Fibroblast of lung (primary cell): ENCODE measurements at regions not wholly inside any gene's neighbourhood (a gene's known extent, or its start where the extent isn't known, plus 50 kb on each side); places are given as distances from the start of the nearest gene placed in this dataset.

Experiments
- DNase-seq, 2 donors: peaks; one replicate each; pipeline versions ENCODE4 v3.0.0 to v3.0.0-alpha.2; 2010; ENCODE audit warnings: low read depth in 2 of 2
- H2AFZ ChIP-seq: 2 replicates; pipeline ENCODE4 v1.5.1; 2012; ENCODE audit warnings: low read length, control low read depth, inconsistent platforms
- H3K27ac ChIP-seq: 2 replicates; pipeline ENCODE4 v1.5.1; 2011; ENCODE audit warnings: low read length, control low read depth; ENCODE audit not compliant: insufficient read depth
- H3K27me3 ChIP-seq: 2 replicates; pipeline ENCODE4 v1.5.1; 2011; ENCODE audit warnings: mild to moderate bottlenecking, low read length; ENCODE audit not compliant: control insufficient read depth, insufficient read depth
- H3K36me3 ChIP-seq: 2 replicates; pipeline ENCODE4 v1.5.1; 2011; ENCODE audit warnings: low read length; ENCODE audit not compliant: control insufficient read depth, insufficient read depth
- H3K4me1 ChIP-seq: 2 replicates; pipeline ENCODE4 v1.5.1; 2011; ENCODE audit warnings: low read length; ENCODE audit not compliant: control insufficient read depth, insufficient read depth; ENCODE audit errors: extremely low read depth
- H3K4me2 ChIP-seq: 2 replicates; pipeline ENCODE4 v1.5.1; 2011; ENCODE audit warnings: low read length, control low read depth; ENCODE audit not compliant: insufficient read depth; ENCODE audit errors: extremely low read depth
- H3K4me3 ChIP-seq, 4 experiments: fragments of 200-600 bp in 1 of 4; sonication (generic) in 1 of 4; replicated peaks in 1 of 4; 2 replicates each; pipeline ENCODE4 v1.5.1; 2011 to 2016; ENCODE audit warnings: low read length in 4 of 4, low read depth in 3 of 4, mild to moderate bottlenecking in 3 of 4, control low read depth in 2 of 4, inconsistent platforms in 1 of 4, mixed read lengths in 1 of 4; ENCODE audit not compliant: insufficient read depth in 1 of 4; ENCODE audit errors: control extremely low read depth in 1 of 4
- H3K79me2 ChIP-seq: 2 replicates; pipeline ENCODE4 v1.5.1; 2012; ENCODE audit warnings: mild to moderate bottlenecking, low read length, inconsistent platforms; ENCODE audit not compliant: control insufficient read depth, insufficient read depth
- H3K9ac ChIP-seq: 2 replicates; pipeline ENCODE4 v1.5.1; 2011; ENCODE audit warnings: mild to moderate bottlenecking, low read length, control low read depth; ENCODE audit not compliant: insufficient read depth
- H3K9me3 ChIP-seq: 2 replicates; pipeline ENCODE4 v1.5.1; 2012; ENCODE audit warnings: low read depth, low read length; ENCODE audit not compliant: control insufficient read depth, insufficient read depth
- H4K20me1 ChIP-seq: 2 replicates; pipeline ENCODE4 v1.5.1; 2011; ENCODE audit warnings: low read length; ENCODE audit not compliant: control insufficient read depth, insufficient read depth; ENCODE audit errors: extremely low read depth
- CTCF ChIP-seq, 2 donors: IDR thresholded peaks in 1 of 2; conservative IDR thresholded peaks in 1 of 2; 1 replicate in 1 of 2; 2 replicates in 1 of 2; pipeline ENCODE4 v1.5.1; 2011 to 2012; ENCODE audit warnings: low read length in 2 of 2, control low read depth in 1 of 2, inconsistent platforms in 1 of 2, low read depth in 1 of 2, mild to moderate bottlenecking in 1 of 2
- EZH2 ChIP-seq: IDR thresholded peaks from 2 replicates; pipeline ENCODE4 v1.5.1; 2012; ENCODE audit warnings: low read length, control low read depth, mild to moderate bottlenecking; ENCODE audit errors: missing control alignments

- Histone ChIP-seq H3K27me3 (no peaks in the 10 kb centered on the region), H3K36me3 (no peaks in the 10 kb centered on the region), H4K20me1 (no peaks in the 10 kb centered on the region), H3K9ac (no peak overlapping the region), H3K27ac (no peak overlapping the region), H3K79me2 (no peaks in the 10 kb centered on the region), H3K4me3 (no peak overlapping the region), H3K4me2 (no peak overlapping the region), H3K4me1 (no peaks in the 10 kb centered on the region), H2AFZ (no peak overlapping the region), H3K9me3 (no peaks in the 10 kb centered on the region)
- no peak for DNase-seq
- no peak for TF ChIP-seq EZH2
- no peak for TF ChIP-seq CTCF (conservative IDR thresholded peaks at IDR 0.05 in 1 of 2, IDR thresholded peaks at IDR 0.05 in 1 of 2; ENCODE audit: low read depth in 1 of 2, low read length in 2 of 2)
These were observed 456.6 kb upstream of the GOT2 start for GRCh38 chr16:59190731-59191130.

DNA sequence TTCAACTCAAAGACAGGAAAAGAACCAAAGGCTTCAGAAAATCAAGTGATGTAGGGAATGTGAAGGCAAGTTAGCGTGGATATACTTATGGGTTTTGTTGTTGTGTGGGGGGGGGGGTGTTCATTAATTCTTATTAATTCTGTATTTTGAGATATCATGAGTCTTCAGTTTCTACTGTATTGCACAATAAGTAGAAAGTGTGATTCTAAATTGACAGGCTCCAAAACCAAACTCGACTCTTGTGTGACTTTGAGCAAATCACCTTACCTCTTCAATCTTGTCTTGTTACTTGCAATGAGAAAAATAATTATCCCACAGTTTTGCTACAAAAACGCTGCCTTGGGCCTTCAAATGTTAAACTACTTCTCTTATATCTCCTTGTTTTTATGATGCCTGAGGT, 453.9 kb upstream of the GOT2 start:
- Histone ChIP-seq H4K20me1 (no peaks in the 10 kb centered on the region), H3K4me1 (no peaks in the 10 kb centered on the region), H3K9ac (no peak overlapping the region), H3K27ac (no peak overlapping the region), H2AFZ (no peak overlapping the region), H3K4me3 (no peak overlapping the region), H3K4me2 (no peak overlapping the region), H3K9me3 (no peaks in the 10 kb centered on the region), H3K36me3 (no peaks in the 10 kb centered on the region), H3K27me3 (no peaks in the 10 kb centered on the region), H3K79me2 (no peaks in the 10 kb centered on the region)
- DNase-seq: no peak
- TF ChIP-seq EZH2 (no peak), CTCF (conservative IDR thresholded peaks at IDR 0.05 in 1 of 2, IDR thresholded peaks at IDR 0.05 in 1 of 2; ENCODE audit: low read depth in 1 of 2, low read length in 2 of 2) (no peak)

- DNase-seq: no peak
- no peaks in the 10 kb centered on the region for H3K27me3 ChIP-seq
- H2AFZ ChIP-seq: no peak overlapping the region
- no peak overlapping the region for H3K4me3 ChIP-seq
- H3K27ac ChIP-seq: no peak overlapping the region
- no peaks in the 10 kb centered on the region for H3K4me1 ChIP-seq
- no peaks in the 10 kb centered on the region for H3K9me3 ChIP-seq
- H4K20me1 ChIP-seq: no peaks in the 10 kb centered on the region
- no peak for TF ChIP-seq EZH2
- no peak for TF ChIP-seq CTCF (conservative IDR thresholded peaks at IDR 0.05 in 1 of 2, IDR thresholded peaks at IDR 0.05 in 1 of 2; ENCODE audit: low read depth in 1 of 2, low read length in 2 of 2)
- H3K79me2 ChIP-seq: no peaks in the 10 kb centered on the region
- no peak overlapping the region for H3K9ac ChIP-seq
- H3K4me2 ChIP-seq: no peak overlapping the region
- no peaks in the 10 kb centered on the region for H3K36me3 ChIP-seq
These were observed 447.8 kb upstream of the GOT2 start for GRCh38 chr16:59181821-59182420.
